WTC11 (cell line): ENCODE measurements at regions not wholly inside any gene's neighbourhood (a gene's known extent, or its start where the extent isn't known, plus 50 kb on each side); places are given as distances from the start of the nearest gene placed in this dataset.
"Not testable (repeated sequence)": the region's sequence is repeated elsewhere in the genome, so short reads cannot be mapped to it uniquely, and the experiment has no call there.

Experiments
- ATAC-seq: fragments of 200-7000 bp; cut with Tn5 transposase; 2 replicates; pipeline ENCODE4 v1.10.0; 2021; ENCODE audit warnings: mild to moderate bottlenecking, moderate library complexity
- CTCF ChIA-PET: fragments of 300-600 bp; sonication (Branson Sonifier 250); formaldehyde crosslinking; loops from one replicate; lab custom pipeline; 2021; ENCODE audit warnings: antibody characterized with exemption; lab: Charles Lee
- POLR2A ChIA-PET: fragments of 350-600 bp; sonication (Branson Sonifier 250); formaldehyde crosslinking; loops from one replicate; lab custom pipeline; 2021; ENCODE audit warnings: antibody characterized with exemption; lab: Charles Lee
- DNase-seq: peaks from one replicate; pipeline ENCODE4 v3.0.0; 2021; ENCODE audit warnings: low spot score
- H3K27ac Mint-ChIP-seq: 2 replicates; pipeline ENCODE4 v1.8.0; 2021; ENCODE audit warnings: mixed read lengths
- H3K27me3 Mint-ChIP-seq: 2 replicates; pipeline ENCODE4 v1.8.0; 2021; ENCODE audit warnings: low read depth, mild to moderate bottlenecking, moderate library complexity, mixed read lengths
- H3K36me3 Mint-ChIP-seq: 2 replicates; pipeline ENCODE4 v1.8.0; 2021; ENCODE audit warnings: mixed read lengths
- H3K4me1 Mint-ChIP-seq: 2 replicates; pipeline ENCODE4 v1.8.0; 2022; ENCODE audit warnings: mixed read lengths
- H3K4me3 Mint-ChIP-seq: 2 replicates; pipeline ENCODE4 v1.8.0; 2021; ENCODE audit warnings: mild to moderate bottlenecking, moderate library complexity, mixed read lengths
- H3K9me3 Mint-ChIP-seq: 2 replicates; pipeline ENCODE4 v1.8.0; 2021; ENCODE audit warnings: mixed read lengths
- AFF4 ChIP-seq: sonication (generic); formaldehyde crosslinking; IDR thresholded peaks from 2 replicates; pipeline ENCODE4 v1.8.1; 2023; ENCODE audit warnings: mild to moderate bottlenecking, missing genetic modification reagents, borderline replicate concordance
- E2F5 ChIP-seq: sonication (generic); formaldehyde crosslinking; IDR thresholded peaks from 2 replicates; pipeline ENCODE4 v1.8.1; 2022; ENCODE audit warnings: mild to moderate bottlenecking, moderate library complexity, missing genetic modification reagents
- GABPB1 ChIP-seq: sonication (generic); formaldehyde crosslinking; IDR thresholded peaks from 2 replicates; pipeline ENCODE4 v1.8.1; 2023; ENCODE audit warnings: mild to moderate bottlenecking, missing genetic modification reagents
- HMGXB4 ChIP-seq: sonication (generic); formaldehyde crosslinking; IDR thresholded peaks from 2 replicates; pipeline ENCODE4 v1.8.1; 2023; ENCODE audit warnings: mild to moderate bottlenecking, moderate library complexity, missing genetic modification reagents
- IRF2 ChIP-seq: sonication (generic); formaldehyde crosslinking; IDR thresholded peaks from 2 replicates; pipeline ENCODE4 v1.8.0; 2022; ENCODE audit warnings: low read depth, missing genetic modification reagents, borderline replicate concordance
- KAT7 ChIP-seq: sonication (generic); formaldehyde crosslinking; IDR thresholded peaks from 2 replicates; pipeline ENCODE4 v1.8.1; 2023; ENCODE audit warnings: missing genetic modification reagents, mild to moderate bottlenecking, borderline replicate concordance
- NFE2L1 ChIP-seq: sonication (generic); formaldehyde crosslinking; IDR thresholded peaks from 2 replicates; pipeline ENCODE4 v1.8.1; 2023; ENCODE audit warnings: missing genetic modification reagents
- OVOL2 ChIP-seq: fragments of 250-450 bp; sonication (Bioruptor Pico); IDR thresholded peaks from 2 replicates; pipeline ENCODE4 v1.9.0; 2021; ENCODE audit warnings: mild to moderate bottlenecking, borderline replicate concordance
- ZBTB21 ChIP-seq: sonication (generic); formaldehyde crosslinking; IDR thresholded peaks from 2 replicates; pipeline ENCODE4 v1.8.1; 2023; ENCODE audit warnings: mild to moderate bottlenecking, missing genetic modification reagents, borderline replicate concordance
- ZNF263 ChIP-seq: sonication (generic); formaldehyde crosslinking; IDR thresholded peaks from 2 replicates; pipeline ENCODE4 v1.8.1; 2022; ENCODE audit warnings: low read depth, mild to moderate bottlenecking, moderate library complexity, missing genetic modification reagents
- ZNF317 ChIP-seq: sonication (generic); formaldehyde crosslinking; IDR thresholded peaks from 2 replicates; pipeline ENCODE4 v1.8.1; 2023; ENCODE audit warnings: low read depth, mild to moderate bottlenecking, moderate library complexity, missing genetic modification reagents, borderline replicate concordance
- ZNF512 ChIP-seq: sonication (generic); formaldehyde crosslinking; IDR thresholded peaks from 2 replicates; pipeline ENCODE4 v1.8.1; 2022; ENCODE audit warnings: missing genetic modification reagents, borderline replicate concordance

- CTCF ChIA-PET: interaction anchor here (1.1 to 1.4 kb wide), 3 partner anchors 9 to 102 kb away, joined by 3 to 7 read pairs (median 5); no protein-coding TSS in a partner anchor
- Mint-ChIP-seq H3K4me3 (no peak overlapping the region), H3K9me3 (peaks cover 5% of the 10 kb centered on the region)
Measured at GRCh38 chr11:79503028-79503427, 62.2 kb upstream of the TENM4 start.

GRCh38 chr11:79501707-79502106, 60.9 kb upstream of the TENM4 start:
- peaks cover 2% of the 10 kb centered on the region; the same call in 1 of the 2 replicates for H3K36me3 Mint-ChIP-seq
- no peak for DNase-seq
- no peak overlapping the region for H3K4me3 Mint-ChIP-seq
- TF ChIP-seq ZNF263 (CRISPR knock-in tag) (no peak), KAT7 (CRISPR knock-in tag) (no peak), OVOL2 (no peak)
- TF ChIP-seq, all 79 proteins: peak for 0
- H3K9me3 Mint-ChIP-seq: peaks cover 16% of the 10 kb centered on the region
- H3K27ac Mint-ChIP-seq: no peak overlapping the region
- ATAC-seq: no peak
- no peaks in the 10 kb centered on the region; the same call in 1 of the 2 replicates for H3K27me3 Mint-ChIP-seq
- H3K4me1 Mint-ChIP-seq: peaks cover 5% of the 10 kb centered on the region
- ChIA-PET CTCF (no interaction called here), POLR2A (no interaction called here)

More at GRCh38 chr11:79503028-79503427, 62.2 kb upstream of the TENM4 start:
- peaks cover 15% of the 10 kb centered on the region for H3K4me1 Mint-ChIP-seq
- DNase-seq (no peak), ATAC-seq (no peak)
- no peak overlapping the region for H3K27ac Mint-ChIP-seq
- no peaks in the 10 kb centered on the region; the same call in none of the 2 replicates for H3K27me3 Mint-ChIP-seq
- POLR2A ChIA-PET: no interaction called here
- H3K36me3 Mint-ChIP-seq: peaks cover 2% of the 10 kb centered on the region; the same call in 1 of the 2 replicates
- TF ChIP-seq AFF4 (CRISPR knock-in tag): no peak
- TF ChIP-seq HMGXB4 (CRISPR knock-in tag): no peak
- no peak for TF ChIP-seq IRF2 (CRISPR knock-in tag)
- TF ChIP-seq ZNF317 (CRISPR knock-in tag): no peak
- TF ChIP-seq E2F5 (CRISPR knock-in tag): no peak
- no peak for TF ChIP-seq NFE2L1 (CRISPR knock-in tag)

- H3K4me1 Mint-ChIP-seq, DNase-seq, H3K36me3 Mint-ChIP-seq, H3K4me3 Mint-ChIP-seq, H3K27ac Mint-ChIP-seq, CTCF ChIA-PET, POLR2A ChIA-PET, ATAC-seq, H3K27me3 Mint-ChIP-seq: not testable (repeated sequence)
- peaks cover 16% of the 10 kb centered on the region for H3K9me3 Mint-ChIP-seq
Measured at GRCh38 chr11:79499929-79500328, 59.1 kb upstream of the TENM4 start.

- Mint-ChIP-seq H3K4me1 (peaks cover 4% of the 10 kb centered on the region; the same call in 1 of the 2 replicates), H3K27ac (no peak overlapping the region), H3K36me3 (peaks cover 2% of the 10 kb centered on the region; the same call in 1 of the 2 replicates), H3K4me3 (no peak overlapping the region), H3K27me3 (no peaks in the 10 kb centered on the region; the same call in 1 of the 2 replicates)
- DNase-seq: no peak
- POLR2A ChIA-PET: no interaction called here
- no peak for TF ChIP-seq ZBTB21 (CRISPR knock-in tag)
- TF ChIP-seq ZNF512: no peak
- no peak for TF ChIP-seq AFF4 (CRISPR knock-in tag)
- TF ChIP-seq GABPB1 (CRISPR knock-in tag): no peak
- TF ChIP-seq, all 79 proteins: peak for 0
- no peak for ATAC-seq
- H3K9me3 Mint-ChIP-seq: peaks cover 16% of the 10 kb centered on the region
- CTCF ChIA-PET: no interaction called here
Measured at GRCh38 chr11:79498667-79499066, 57.8 kb upstream of the TENM4 start.
